A204.1 (cell line): ENCODE measurements at regions not wholly inside any gene's neighbourhood (a gene's known extent, or its start where the extent isn't known, plus 50 kb on each side); places are given as distances from the start of the nearest gene placed in this dataset.
A peak's percentile ranks its signal among the peaks of the same experiment; 100 is the strongest.
"Not testable (repeated sequence)": the region's sequence is repeated elsewhere in the genome, so short reads cannot be mapped to it uniquely, and the experiment has no call there.

ENCODE experiments used
- FAIRE-seq: peaks from 2 replicates; lab custom pipeline; 2012; peaks lifted over from hg19 to GRCh38; lab: Jason Lieb, UNC

- FAIRE-seq: no peak
Observed at GRCh38 chr1:200317236-200317635, 92.6 kb downstream of the ZNF281 start.

- no peak for FAIRE-seq
Observed at GRCh38 chr1:200316148-200316803, 93.6 kb downstream of the ZNF281 start.

- FAIRE-seq: no peak
Observed at GRCh38 chr1:200314085-200314750, 95.6 kb downstream of the ZNF281 start.

GRCh38 chr1:200311256-200311655 is 98.6 kb downstream of the ZNF281 start:
- no peak for FAIRE-seq

- no peak for FAIRE-seq
Observed at GRCh38 chr1:200310824-200311223, 99.0 kb downstream of the ZNF281 start.

- FAIRE-seq: no peak
Observed at GRCh38 chr1:200307755-200308066, 102.1 kb downstream of the ZNF281 start.

- peak; percentile 29 for FAIRE-seq
Observed at GRCh38 chr1:200306944-200307754, 102.7 kb downstream of the ZNF281 start.

GRCh38 chr1:200305806-200306205 is 104.0 kb downstream of the ZNF281 start:
- no peak for FAIRE-seq

- FAIRE-seq: no peak
Observed at GRCh38 chr1:200304171-200304570, 105.7 kb downstream of the ZNF281 start.

GRCh38 chr1:200302921-200303290 is 106.9 kb downstream of the ZNF281 start:
- no peak for FAIRE-seq

GRCh38 chr1:200302192-200302920 is 107.5 kb downstream of the ZNF281 start:
- no peak for FAIRE-seq

- no peak for FAIRE-seq
Observed at GRCh38 chr1:200301152-200301551, 108.7 kb downstream of the ZNF281 start.

GRCh38 chr1:200299571-200299970 is 110.3 kb downstream of the ZNF281 start:
- no peak for FAIRE-seq

GRCh38 chr1:200298242-200298641 is 111.6 kb downstream of the ZNF281 start:
- no peak for FAIRE-seq

- no peak for FAIRE-seq
Observed at GRCh38 chr1:200296091-200296661, 113.7 kb downstream of the ZNF281 start.

- FAIRE-seq: no peak
Observed at GRCh38 chr1:200294241-200294640, 115.6 kb downstream of the ZNF281 start.

- FAIRE-seq: no peak
Observed at GRCh38 chr1:200292699-200293098, 117.1 kb downstream of the ZNF281 start.

GRCh38 chr1:200291106-200291505 is 118.7 kb downstream of the ZNF281 start:
- no peak for FAIRE-seq

- FAIRE-seq: no peak
Observed at GRCh38 chr1:200290010-200290685, 119.7 kb downstream of the ZNF281 start.

GRCh38 chr1:200288226-200288625 is 121.6 kb downstream of the ZNF281 start:
- no peak for FAIRE-seq

GRCh38 chr1:200284236-200284635 is 125.6 kb downstream of the ZNF281 start:
- FAIRE-seq: not testable (repeated sequence)
